ENCODE measurements at regions not wholly inside any gene's neighbourhood (a gene's known extent, or its start where the extent isn't known, plus 50 kb on each side); places are given as distances from the start of the nearest gene placed in this dataset.

DNA sequence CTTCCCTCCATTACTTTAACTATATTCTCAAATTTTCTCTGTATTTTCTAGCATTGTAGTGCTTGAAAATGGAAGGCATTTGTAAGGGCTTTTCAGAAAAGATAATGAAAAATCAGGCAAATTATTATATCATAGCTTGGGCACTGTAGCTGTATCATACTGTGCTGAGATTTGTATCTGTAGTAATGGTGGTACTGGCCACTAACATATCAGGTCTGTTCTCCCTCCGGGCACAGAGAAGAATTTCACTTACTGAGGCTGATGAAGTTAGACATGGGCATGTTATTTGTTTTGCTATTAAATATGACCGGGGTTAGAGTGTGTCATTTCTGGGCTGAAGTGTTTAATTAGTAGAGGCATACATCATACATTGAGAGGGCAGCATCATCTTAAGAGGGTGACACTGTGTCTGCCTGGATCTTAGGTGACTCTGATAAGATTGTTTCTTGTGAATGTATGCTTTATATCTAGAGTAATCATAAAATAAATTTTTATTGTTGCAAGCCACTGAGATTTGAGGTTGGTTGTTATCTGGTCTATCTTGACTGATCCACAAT, 1395.9 kb downstream of the EPHA7 start:
- TF ChIP-seq, protein P1, sequence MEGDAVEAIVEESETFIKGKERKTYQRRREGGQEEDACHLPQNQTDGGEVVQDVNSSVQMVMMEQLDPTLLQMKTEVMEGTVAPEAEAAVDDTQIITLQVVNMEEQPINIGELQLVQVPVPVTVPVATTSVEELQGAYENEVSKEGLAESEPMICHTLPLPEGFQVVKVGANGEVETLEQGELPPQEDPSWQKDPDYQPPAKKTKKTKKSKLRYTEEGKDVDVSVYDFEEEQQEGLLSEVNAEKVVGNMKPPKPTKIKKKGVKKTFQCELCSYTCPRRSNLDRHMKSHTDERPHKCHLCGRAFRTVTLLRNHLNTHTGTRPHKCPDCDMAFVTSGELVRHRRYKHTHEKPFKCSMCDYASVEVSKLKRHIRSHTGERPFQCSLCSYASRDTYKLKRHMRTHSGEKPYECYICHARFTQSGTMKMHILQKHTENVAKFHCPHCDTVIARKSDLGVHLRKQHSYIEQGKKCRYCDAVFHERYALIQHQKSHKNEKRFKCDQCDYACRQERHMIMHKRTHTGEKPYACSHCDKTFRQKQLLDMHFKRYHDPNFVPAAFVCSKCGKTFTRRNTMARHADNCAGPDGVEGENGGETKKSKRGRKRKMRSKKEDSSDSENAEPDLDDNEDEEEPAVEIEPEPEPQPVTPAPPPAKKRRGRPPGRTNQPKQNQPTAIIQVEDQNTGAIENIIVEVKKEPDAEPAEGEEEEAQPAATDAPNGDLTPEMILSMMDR (conservative IDR thresholded peaks at IDR 0.05; ENCODE audit: low read depth, low read length) = no peak
- no peak for TF ChIP-seq EZH2 (IDR thresholded peaks at IDR 0.05; ENCODE audit: borderline replicate concordance, low read depth, low read length, poor library complexity, severe bottlenecking)

Measured in A673 (cell line).